HT1080 (cell line): ENCODE measurements at regions not wholly inside any gene's neighbourhood (a gene's known extent, or its start where the extent isn't known, plus 50 kb on each side); places are given as distances from the start of the nearest gene placed in this dataset.
"Not testable (repeated sequence)": the region's sequence is repeated elsewhere in the genome, so short reads cannot be mapped to it uniquely, and the experiment has no call there.

Source experiments
- DNase-seq: peaks from one replicate; pipeline ENCODE4 v3.0.0-alpha.2; 2015; ENCODE audit warnings: low read depth

GRCh38 chr7:123264820-123265219 lies 65.1 kb upstream of the SLC13A1 start:
- DNase-seq, result not testable (repeated sequence)

- no peak for DNase-seq
Measured at GRCh38 chr7:123260428-123260960, 60.7 kb upstream of the SLC13A1 start.

GRCh38 chr7:123259759-123260158 lies 60.0 kb upstream of the SLC13A1 start:
- no peak for DNase-seq
